Astrocyte (in vitro differentiated cells and primary cell): ENCODE measurements at regions not wholly inside any gene's neighbourhood (a gene's known extent, or its start where the extent isn't known, plus 50 kb on each side); places are given as distances from the start of the nearest gene placed in this dataset.

Source experiments
- CTCF ChIP-seq: IDR thresholded peaks from 2 replicates; pipeline ENCODE4 v1.5.1; 2011; ENCODE audit warnings: low read depth, mild to moderate bottlenecking, inconsistent platforms, low read length, moderate library complexity; ENCODE audit not compliant: insufficient read depth
- EZH2 ChIP-seq: IDR thresholded peaks from 2 replicates; pipeline ENCODE4 v1.6.1; 2012; ENCODE audit warnings: mild to moderate bottlenecking, low read length, inconsistent platforms; ENCODE audit not compliant: insufficient read depth

- no peak for TF ChIP-seq CTCF
- no peak for TF ChIP-seq EZH2
These were observed 676.8 kb downstream of the DNAJB9 start for GRCh38 chr7:109246330-109247077.
